OCI-LY7 (cell line): ENCODE measurements at regions not wholly inside any gene's neighbourhood (a gene's known extent, or its start where the extent isn't known, plus 50 kb on each side); places are given as distances from the start of the nearest gene placed in this dataset.

Source experiments
- BruUV-seq: library from RNA; stranded (reverse); fragments of 400-500 nt; replicated peaks from 2 replicates; lab custom pipeline; 2021; lab: Mats Ljungman, UMichigan
- CTCF ChIA-PET: fragments of 300-600 bp; sonication (Branson Sonifier 250); formaldehyde crosslinking; loops from one replicate; lab custom pipeline; 2022; ENCODE audit warnings: antibody characterized with exemption; ENCODE audit not compliant: unreplicated experiment; lab: Charles Lee
- POLR2A ChIA-PET: fragments of 300-600 bp; sonication (Branson Sonifier 250); formaldehyde crosslinking; loops from one replicate; lab custom pipeline; 2022; ENCODE audit warnings: antibody characterized with exemption; lab: Charles Lee
- DNase-seq: peaks from one replicate; pipeline ENCODE4 v3.0.0-alpha.2; 2015; ENCODE audit warnings: low spot score
- H2AFZ ChIP-seq: fragments of 200-600 bp; sonication (generic), shearing (Covaris generic); 2 replicates; pipeline ENCODE4 v1.6.1; 2014; ENCODE audit warnings: mild to moderate bottlenecking, antibody characterized with exemption, low read length, moderate library complexity
- H3K27ac ChIP-seq: fragments of 200-600 bp; sonication (generic); 2 replicates; pipeline ENCODE4 v1.5.1; 2014; ENCODE audit warnings: mixed run types, low read depth, mild to moderate bottlenecking, moderate library complexity, low read length, inconsistent platforms; ENCODE audit not compliant: poor library complexity, severe bottlenecking
- H3K36me3 ChIP-seq: fragments of 200-600 bp; sonication (generic); 2 replicates; pipeline ENCODE4 v1.6.1; 2014; ENCODE audit warnings: mild to moderate bottlenecking, antibody characterized with exemption, low read length, moderate library complexity, mixed read lengths; ENCODE audit not compliant: insufficient read depth
- H3K4me1 ChIP-seq: fragments of 200-600 bp; sonication (generic); 2 replicates; pipeline ENCODE4 v1.5.1; 2014; ENCODE audit warnings: mild to moderate bottlenecking, low read length; ENCODE audit not compliant: insufficient read depth, poor library complexity, severe bottlenecking
- H3K4me2 ChIP-seq: fragments of 200-600 bp; sonication (generic); 2 replicates; pipeline ENCODE4 v1.6.1; 2014; ENCODE audit warnings: mild to moderate bottlenecking, low read length
- H3K4me3 ChIP-seq: fragments of 200-600 bp; sonication (generic); 2 replicates; pipeline ENCODE4 v1.5.1; 2014; ENCODE audit warnings: mild to moderate bottlenecking, low read depth, low read length; ENCODE audit not compliant: poor library complexity, severe bottlenecking
- H3K79me2 ChIP-seq: fragments of 200-600 bp; sonication (generic); 2 replicates; pipeline ENCODE4 v1.6.1; 2016; ENCODE audit warnings: low read depth, mild to moderate bottlenecking, low read length, moderate library complexity, mixed read lengths; ENCODE audit not compliant: insufficient read depth
- H3K9me2 ChIP-seq: fragments of 200-600 bp; sonication (generic); 2 replicates; pipeline ENCODE4 v1.6.1; 2016; ENCODE audit warnings: mild to moderate bottlenecking, low read length, mixed read lengths; ENCODE audit not compliant: insufficient read depth
- H3K9me3 ChIP-seq: fragments of 200-600 bp; sonication (generic); 2 replicates; pipeline ENCODE4 v1.6.1; 2014; ENCODE audit warnings: mild to moderate bottlenecking, mixed run types, low read length, mixed read lengths
- H4K20me1 ChIP-seq: fragments of 200-600 bp; sonication (generic); 2 replicates; pipeline ENCODE4 v1.6.1; 2014; ENCODE audit warnings: mild to moderate bottlenecking, antibody characterized with exemption, low read length, moderate library complexity, mixed read lengths; ENCODE audit not compliant: insufficient read depth
- EZH2phosphoT487 ChIP-seq: fragments of 200-600 bp; sonication (generic); IDR thresholded peaks from 2 replicates; pipeline ENCODE4 v1.6.1; 2018; ENCODE audit warnings: low read depth, borderline replicate concordance, mild to moderate bottlenecking, mixed run types, antibody characterized with exemption, low read length, moderate library complexity, mixed read lengths
- intact Hi-C: fragments of 100-400 bp; cut with micrococcal nuclease; formaldehyde crosslinking; loops from one replicate; pipeline ENCODE4 v1.10.0; 2022; ENCODE audit not compliant: unreplicated experiment
- TF ChIP-seq, protein P1 (sequence below): fragments of 200-600 bp; sonication (generic); conservative IDR thresholded peaks from 2 replicates; pipeline ENCODE4 v1.5.1; 2014; ENCODE audit warnings: mild to moderate bottlenecking, antibody characterized with exemption, low read length, moderate library complexity, mixed read lengths

GRCh38 chr2:736939-737338, 59.7 kb upstream of the TMEM18 start:
- H3K27ac ChIP-seq = no peak overlapping the region
- no peaks in the 10 kb centered on the region for H3K36me3 ChIP-seq
- DNase-seq = no peak
- H3K4me3 ChIP-seq = no peak overlapping the region
- no TSS peak for BruUV-seq
- TF ChIP-seq, protein P1, sequence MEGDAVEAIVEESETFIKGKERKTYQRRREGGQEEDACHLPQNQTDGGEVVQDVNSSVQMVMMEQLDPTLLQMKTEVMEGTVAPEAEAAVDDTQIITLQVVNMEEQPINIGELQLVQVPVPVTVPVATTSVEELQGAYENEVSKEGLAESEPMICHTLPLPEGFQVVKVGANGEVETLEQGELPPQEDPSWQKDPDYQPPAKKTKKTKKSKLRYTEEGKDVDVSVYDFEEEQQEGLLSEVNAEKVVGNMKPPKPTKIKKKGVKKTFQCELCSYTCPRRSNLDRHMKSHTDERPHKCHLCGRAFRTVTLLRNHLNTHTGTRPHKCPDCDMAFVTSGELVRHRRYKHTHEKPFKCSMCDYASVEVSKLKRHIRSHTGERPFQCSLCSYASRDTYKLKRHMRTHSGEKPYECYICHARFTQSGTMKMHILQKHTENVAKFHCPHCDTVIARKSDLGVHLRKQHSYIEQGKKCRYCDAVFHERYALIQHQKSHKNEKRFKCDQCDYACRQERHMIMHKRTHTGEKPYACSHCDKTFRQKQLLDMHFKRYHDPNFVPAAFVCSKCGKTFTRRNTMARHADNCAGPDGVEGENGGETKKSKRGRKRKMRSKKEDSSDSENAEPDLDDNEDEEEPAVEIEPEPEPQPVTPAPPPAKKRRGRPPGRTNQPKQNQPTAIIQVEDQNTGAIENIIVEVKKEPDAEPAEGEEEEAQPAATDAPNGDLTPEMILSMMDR = no peak
- TF ChIP-seq EZH2phosphoT487 = no peak
- ChIA-PET POLR2A (no interaction called here), CTCF (no interaction called here)
- H3K79me2 ChIP-seq = no peaks in the 10 kb centered on the region
- no peak overlapping the region for H3K4me2 ChIP-seq
- H3K4me1 ChIP-seq = no peaks in the 10 kb centered on the region
- no peaks in the 10 kb centered on the region for H3K9me2 ChIP-seq
- H2AFZ ChIP-seq = no peak overlapping the region
- intact Hi-C loops = no loop called here
- no peaks in the 10 kb centered on the region for H4K20me1 ChIP-seq
- H3K9me3 ChIP-seq = no peaks in the 10 kb centered on the region

GRCh38 chr2:735670-736218, 58.5 kb upstream of the TMEM18 start:
- Histone ChIP-seq H3K79me2 (no peaks in the 10 kb centered on the region), H2AFZ (no peak overlapping the region), H4K20me1 (no peaks in the 10 kb centered on the region), H3K27ac (no peak overlapping the region), H3K4me1 (no peaks in the 10 kb centered on the region), H3K9me3 (no peaks in the 10 kb centered on the region), H3K36me3 (no peaks in the 10 kb centered on the region), H3K4me2 (no peak overlapping the region), H3K9me2 (no peaks in the 10 kb centered on the region), H3K4me3 (no peak overlapping the region)
- POLR2A ChIA-PET = interaction anchor here (0.6 kb wide), 1 partner anchor 221 kb away, joined by 3 read pairs; no protein-coding TSS in a partner anchor
- intact Hi-C loops = no loop called here
- no TSS peak for BruUV-seq
- DNase-seq = no peak
- CTCF ChIA-PET = no interaction called here
- TF ChIP-seq, protein P1 = no peak
- no peak for TF ChIP-seq EZH2phosphoT487

DNA sequence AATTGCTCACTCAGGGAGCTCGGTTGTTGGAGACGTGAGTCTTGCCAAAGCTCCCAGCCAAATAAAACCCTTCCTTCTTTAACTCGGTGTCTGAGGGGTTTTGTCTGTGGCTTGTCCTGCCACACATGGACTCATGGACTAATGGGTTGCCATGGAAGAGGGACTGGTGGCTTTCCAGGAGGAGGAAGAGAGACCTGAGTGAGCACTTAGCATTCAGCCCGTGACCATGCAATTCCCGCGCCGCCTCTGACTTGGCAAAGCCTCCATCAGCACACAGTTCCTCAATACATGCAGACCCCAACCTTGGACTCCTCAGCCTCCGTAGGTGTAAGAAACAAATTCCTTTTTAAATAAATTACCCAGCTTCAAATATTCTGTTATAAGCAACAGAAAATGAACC, 57.3 kb upstream of the TMEM18 start:
- Histone ChIP-seq H3K9me2 (no peaks in the 10 kb centered on the region), H3K4me1 (no peaks in the 10 kb centered on the region), H3K27ac (no peak overlapping the region), H2AFZ (no peak overlapping the region), H3K4me3 (no peak overlapping the region), H3K36me3 (no peaks in the 10 kb centered on the region), H3K9me3 (no peaks in the 10 kb centered on the region), H3K79me2 (no peaks in the 10 kb centered on the region), H4K20me1 (no peaks in the 10 kb centered on the region), H3K4me2 (no peak overlapping the region)
- POLR2A ChIA-PET = interaction anchor here (1.0 kb wide), 1 partner anchor 9 kb away, joined by 3 read pairs; no protein-coding TSS in a partner anchor
- CTCF ChIA-PET = no interaction called here
- no TSS peak for BruUV-seq
- intact Hi-C loops = no loop called here
- TF ChIP-seq EZH2phosphoT487 = no peak
- TF ChIP-seq, protein P1 = no peak
- DNase-seq = no peak
